CD4-positive, alpha-beta T cell treated with Interleukin-6 at 100 ng/mL for 8 hours (primary cell): ENCODE measurements at regions not wholly inside any gene's neighbourhood (a gene's known extent, or its start where the extent isn't known, plus 50 kb on each side); places are given as distances from the start of the nearest gene placed in this dataset.
A peak's percentile ranks its signal among the peaks of the same experiment; 100 is the strongest.

Experiments
- DNase-seq: peaks from one replicate; pipeline ENCODE4 v3.0.0-alpha.2; 2020; ENCODE audit warnings: mixed read lengths, low spot score

DNA sequence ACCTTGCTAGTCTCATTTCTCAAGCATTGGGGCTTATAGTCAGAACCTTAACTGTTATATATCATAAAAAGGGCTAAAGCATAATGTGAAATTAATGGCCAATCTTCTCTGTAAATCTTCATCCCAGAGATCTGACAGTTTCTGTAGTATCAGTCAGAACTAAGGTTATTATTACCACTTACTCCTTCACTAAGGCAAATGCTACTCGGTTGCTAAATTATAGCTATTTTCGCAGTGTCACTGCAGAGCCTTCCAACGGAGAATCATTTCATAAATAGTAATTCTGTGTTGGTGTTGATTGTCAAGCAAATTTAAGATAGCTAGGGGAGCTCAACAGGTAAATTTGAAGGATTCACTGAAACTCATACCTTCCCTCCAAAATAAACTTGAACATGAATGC is 258.0 kb downstream of the METTL4 start:
- DNase-seq = no peak

- DNase-seq = no peak
These were observed 255.1 kb downstream of the METTL4 start for GRCh38 chr18:2316082-2316750.

DNA sequence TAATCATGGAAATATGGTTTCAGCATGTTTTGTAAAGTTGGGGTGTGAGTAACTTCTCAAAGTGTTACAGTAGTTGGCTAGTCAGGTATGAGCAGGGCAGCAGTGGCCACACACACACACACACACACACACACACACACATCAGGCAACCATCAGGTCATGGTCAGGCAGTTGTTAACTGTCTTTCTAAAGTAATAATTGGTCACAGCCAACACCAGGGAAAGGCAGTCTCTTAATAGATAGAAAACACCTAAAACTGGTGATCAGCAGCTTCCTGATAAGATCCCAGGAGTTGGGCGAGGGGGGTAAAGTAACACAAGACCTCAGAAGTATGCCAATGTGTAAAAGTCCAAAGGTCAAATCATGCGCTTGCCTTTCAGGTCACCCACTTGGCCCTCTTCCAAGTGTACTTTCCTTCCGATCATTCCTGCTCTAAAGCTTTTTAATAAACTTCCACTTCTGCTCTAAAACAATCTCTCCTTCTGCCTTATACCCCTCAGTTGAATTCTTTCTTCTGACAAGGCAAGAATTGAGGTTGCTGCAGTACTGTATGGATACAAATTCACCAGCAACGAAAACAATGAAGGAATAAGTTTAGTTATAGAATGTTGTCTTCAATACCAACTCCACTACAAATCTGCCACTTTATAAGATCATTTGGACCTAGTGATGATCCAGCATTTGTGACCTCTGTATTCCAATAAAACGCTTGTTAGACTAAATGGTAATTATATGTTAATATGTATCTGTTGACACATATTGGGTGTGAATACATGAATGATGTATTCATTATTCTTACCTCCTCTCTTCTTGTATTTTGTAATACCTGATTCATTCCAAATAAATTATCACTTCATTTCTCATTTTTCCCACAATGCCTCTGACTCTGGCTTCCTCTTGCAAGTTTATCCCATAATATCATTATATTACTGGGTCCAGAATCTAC is 254.3 kb downstream of the METTL4 start:
- DNase-seq = no peak

GRCh38 chr18:2324459-2324858 is 246.8 kb downstream of the METTL4 start:
- no peak for DNase-seq

DNA sequence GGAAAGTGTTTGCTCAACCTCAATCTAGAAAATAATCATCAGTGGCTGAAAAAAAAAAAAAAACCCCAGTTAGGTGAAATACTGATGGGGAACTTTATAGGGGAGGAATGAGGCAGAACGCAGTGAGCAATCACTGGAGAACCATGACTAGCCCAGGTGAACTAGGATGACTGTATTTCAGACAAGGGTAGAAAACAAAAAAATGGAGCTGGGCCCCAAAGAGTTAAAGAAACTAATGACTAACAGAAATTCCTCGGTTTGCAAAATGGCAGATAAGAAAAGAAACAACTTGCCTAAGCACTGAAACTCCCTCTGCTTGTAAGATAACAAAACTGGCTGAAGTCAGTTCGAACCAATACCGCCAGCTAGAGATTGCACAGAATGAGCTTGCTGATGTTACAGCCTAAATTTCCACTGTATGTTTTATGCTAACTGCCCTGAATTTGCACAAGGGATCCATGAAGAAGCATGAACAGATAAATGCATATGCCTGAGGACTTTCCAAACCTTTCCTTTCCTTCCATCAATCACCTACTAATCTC is 245.9 kb downstream of the METTL4 start:
- no peak for DNase-seq

DNA sequence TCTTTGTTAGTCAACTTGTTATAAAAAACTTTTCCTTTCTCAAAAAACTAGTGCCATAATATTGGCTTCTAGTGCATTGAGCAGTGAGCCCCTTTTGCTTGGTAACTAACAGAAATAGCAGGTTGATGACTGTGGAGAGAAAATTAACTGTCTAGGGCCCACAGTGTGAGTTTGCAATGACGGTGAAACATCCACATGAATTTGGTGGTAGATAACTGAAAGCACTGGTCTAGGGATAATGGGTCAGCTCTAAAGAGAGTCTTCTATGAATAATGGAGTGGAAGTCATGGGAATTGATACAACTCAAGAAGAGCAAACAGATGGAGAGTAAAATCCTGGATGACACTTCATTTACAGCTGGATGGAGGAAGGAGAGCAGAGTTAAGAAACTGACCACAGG is 245.4 kb downstream of the METTL4 start:
- no peak for DNase-seq

DNA sequence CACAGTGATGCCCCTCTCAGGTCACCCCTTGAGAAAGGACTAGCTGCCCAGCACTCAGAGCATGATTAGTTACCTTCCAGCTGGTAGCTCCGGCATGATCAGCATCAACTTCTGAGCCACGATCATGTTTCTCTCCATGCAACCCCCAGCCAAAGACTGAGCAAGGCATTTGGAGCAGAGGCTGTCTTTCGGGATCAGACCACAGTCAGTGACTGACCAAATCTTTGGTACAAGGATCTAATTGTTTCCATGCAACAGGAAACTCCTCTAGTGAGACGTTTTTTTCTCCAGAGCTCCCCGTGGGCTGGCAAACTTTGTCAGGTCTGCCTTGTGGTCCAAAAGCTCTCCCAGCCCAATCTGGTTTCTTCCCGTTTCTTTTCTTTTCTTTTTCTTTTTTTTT is 244.3 kb downstream of the METTL4 start:
- no peak for DNase-seq

DNA sequence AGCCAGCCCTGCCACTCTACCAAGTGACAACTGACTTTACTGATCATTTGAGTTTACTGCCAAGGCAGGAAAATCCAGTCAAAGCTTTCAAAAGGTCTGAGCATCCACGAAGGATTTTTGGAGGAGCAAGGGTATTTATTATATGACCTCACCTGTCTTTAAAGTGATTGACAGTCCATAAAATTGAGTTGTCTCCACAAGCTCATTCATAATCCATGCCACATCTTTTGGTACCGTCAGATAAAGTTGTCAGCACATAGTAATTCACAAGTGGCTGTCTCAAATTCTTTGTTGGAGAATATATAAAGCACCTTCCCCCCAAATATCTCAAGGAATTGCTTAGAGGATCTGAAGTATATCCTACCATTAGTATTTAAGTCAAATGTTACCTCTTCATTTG is 240.5 kb downstream of the METTL4 start:
- DNase-seq = no peak

GRCh38 chr18:2331491-2331890 is 239.8 kb downstream of the METTL4 start:
- DNase-seq = no peak

DNA sequence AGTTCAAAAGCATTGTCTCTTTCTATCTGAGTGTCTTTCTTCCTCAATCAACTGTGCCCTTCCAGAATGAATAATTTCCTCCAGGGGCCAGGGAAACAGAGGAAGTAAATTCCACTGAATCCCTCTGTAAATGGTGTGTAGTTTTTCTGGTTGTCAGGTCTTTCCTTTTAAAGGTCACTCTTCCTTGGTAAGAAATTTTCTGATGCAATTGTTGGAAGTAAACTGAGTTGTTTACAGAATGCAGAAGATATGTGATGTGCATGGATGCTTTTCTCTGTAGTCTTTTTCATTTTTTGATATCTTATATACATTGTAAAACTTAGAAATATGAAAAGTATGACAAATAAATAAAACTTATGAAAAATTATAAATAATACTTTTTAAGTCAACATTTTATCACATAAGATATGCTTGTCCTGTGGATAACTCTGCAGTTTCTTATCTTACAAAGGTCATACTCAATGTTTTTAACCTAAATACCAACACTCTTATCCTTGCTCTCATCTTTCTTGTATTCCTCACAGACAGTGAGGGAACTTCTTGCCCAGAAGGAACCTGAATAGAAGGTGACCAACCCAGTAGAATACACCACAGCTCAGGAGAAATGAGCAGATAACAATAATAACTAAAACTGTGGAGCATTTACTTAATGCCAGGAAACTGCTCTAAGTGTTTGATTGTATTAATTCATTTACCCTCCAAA is 234.5 kb downstream of the METTL4 start:
- DNase-seq = no peak

GRCh38 chr18:2337552-2338141 is 233.7 kb downstream of the METTL4 start:
- peak; percentile 24 for DNase-seq

- DNase-seq = no peak
These were observed 232.7 kb downstream of the METTL4 start for GRCh38 chr18:2338601-2339000.

- no peak for DNase-seq
These were observed 231.0 kb downstream of the METTL4 start for GRCh38 chr18:2340335-2340734.

DNA sequence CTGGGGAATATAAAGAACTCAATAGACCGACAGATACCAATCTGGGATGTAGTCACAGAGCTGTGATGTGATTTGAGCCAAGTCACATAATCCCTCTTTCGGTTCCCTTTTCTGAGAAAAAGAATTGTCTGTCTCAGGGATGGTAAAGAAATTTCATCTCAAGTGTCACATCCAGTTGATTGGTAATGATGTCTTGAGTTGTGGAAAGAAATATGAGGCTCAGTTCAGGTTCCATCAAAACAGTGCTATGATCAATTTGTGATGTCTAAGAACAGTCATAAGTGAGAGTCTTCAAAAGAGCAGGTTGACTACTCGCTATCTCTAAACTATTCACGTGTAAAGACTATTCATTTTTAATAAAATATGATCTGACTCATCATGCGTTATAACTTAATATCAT is 223.3 kb downstream of the METTL4 start:
- no peak for DNase-seq

- no peak for DNase-seq
These were observed 220.0 kb downstream of the METTL4 start for GRCh38 chr18:2351126-2351850.

DNA sequence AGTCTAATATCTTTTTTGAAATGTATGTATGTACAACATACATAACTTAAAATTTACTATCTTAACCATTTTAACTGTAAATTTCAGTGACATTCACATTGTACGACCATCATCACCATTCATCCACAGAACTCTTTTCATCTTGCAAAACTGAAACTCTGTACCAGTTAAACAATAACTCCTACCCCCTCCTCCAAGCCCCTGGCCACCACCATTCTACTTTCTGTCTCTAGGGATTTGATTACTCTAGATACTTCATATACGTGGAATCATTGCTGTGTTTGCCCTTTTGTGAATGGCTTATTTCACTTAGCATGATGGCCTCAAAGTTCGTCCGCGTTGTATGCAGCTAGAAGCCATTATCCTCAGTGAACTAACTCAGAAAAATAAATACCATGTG is 217.0 kb downstream of the METTL4 start:
- no peak for DNase-seq

DNA sequence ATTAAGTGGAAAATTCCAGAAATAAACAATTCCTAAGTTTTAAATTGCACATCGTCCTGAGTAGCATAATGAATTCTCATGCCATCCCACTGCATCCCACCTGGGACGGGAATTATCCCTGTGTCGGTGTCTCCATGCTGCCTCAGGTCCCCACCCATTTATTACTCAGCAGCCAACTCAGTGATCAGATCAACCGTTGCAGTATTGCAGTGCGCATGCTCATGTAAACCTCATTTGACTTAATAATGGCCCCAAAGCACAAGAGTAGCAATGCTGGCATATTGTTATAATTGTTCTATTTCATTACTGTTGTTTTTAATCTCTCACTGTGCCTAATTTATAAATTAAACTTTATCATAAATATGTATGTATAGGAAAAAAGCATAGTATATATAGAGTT is 214.4 kb downstream of the METTL4 start:
- no peak for DNase-seq

DNA sequence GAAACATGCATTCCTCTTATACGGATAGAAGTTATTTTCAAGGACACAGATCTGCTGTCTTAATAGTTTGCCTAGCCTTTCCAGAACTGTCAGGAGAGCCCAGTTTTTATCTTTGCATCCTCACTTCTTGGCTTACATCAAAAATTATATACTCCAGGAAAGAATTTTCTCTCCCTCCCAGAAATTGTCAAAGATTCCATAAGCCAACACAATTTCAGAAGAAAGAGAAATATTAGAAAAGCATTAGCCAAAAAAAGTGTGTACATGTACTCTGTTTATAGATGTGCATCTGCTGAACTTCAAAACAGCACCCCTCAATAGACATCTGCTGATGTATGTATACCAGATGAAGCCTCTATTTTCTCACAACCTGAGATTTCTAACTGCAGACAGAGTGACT is 210.4 kb downstream of the METTL4 start:
- DNase-seq = no peak

GRCh38 chr18:2368102-2368501 is 203.2 kb downstream of the METTL4 start:
- DNase-seq = no peak

DNA sequence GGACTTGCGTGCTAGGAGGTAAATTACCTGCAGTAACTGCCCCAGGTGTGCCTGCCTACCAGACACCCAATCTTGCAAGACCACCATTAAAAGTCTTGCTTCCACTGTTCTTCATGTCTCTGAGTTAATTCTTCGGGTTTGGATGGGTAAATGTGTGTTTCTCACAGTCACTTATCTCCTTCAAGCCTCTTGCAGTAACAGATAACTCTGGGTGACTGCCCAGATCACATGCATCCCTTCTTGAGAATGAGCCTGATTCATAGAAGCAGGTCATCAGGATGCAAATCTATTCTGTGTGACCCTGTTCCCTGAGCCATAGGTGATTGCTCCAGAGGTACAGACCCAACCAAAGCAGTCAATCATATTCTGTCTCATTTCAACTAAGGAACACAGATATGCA is 194.6 kb downstream of the METTL4 start:
- no peak for DNase-seq

- DNase-seq = no peak
These were observed 191.2 kb downstream of the METTL4 start for GRCh38 chr18:2380101-2380500.
